ENCODE measurements at regions not wholly inside any gene's neighbourhood (a gene's known extent, or its start where the extent isn't known, plus 50 kb on each side); places are given as distances from the start of the nearest gene placed in this dataset.
A peak's percentile ranks its signal among the peaks of the same experiment; 100 is the strongest.

GRCh38 chr11:115817844-115818468, 313.7 kb upstream of the CADM1 start:
- DNase-seq (ENCODE audit: low spot score), result no peak
- in situ Hi-C loops (cut with HindIII; ENCODE audit: low sequenced_read_pairs), result no loop called here

- DNase-seq (ENCODE audit: low spot score), result no peak
- in situ Hi-C loops (cut with HindIII; ENCODE audit: low sequenced_read_pairs), result no loop called here
These were observed 304.2 kb upstream of the CADM1 start for GRCh38 chr11:115808351-115808940.

GRCh38 chr11:115806056-115806455, 301.8 kb upstream of the CADM1 start:
- peak; percentile 95 for DNase-seq (ENCODE audit: low spot score)
- in situ Hi-C loops (cut with HindIII; ENCODE audit: low sequenced_read_pairs), result no loop called here

GRCh38 chr11:115803073-115803740, 299.0 kb upstream of the CADM1 start:
- DNase-seq (ENCODE audit: low spot score), result no peak
- in situ Hi-C loops (cut with HindIII; ENCODE audit: low sequenced_read_pairs), result no loop called here

GRCh38 chr11:115802641-115803040, 298.4 kb upstream of the CADM1 start:
- in situ Hi-C loops (cut with HindIII; ENCODE audit: low sequenced_read_pairs), result no loop called here
- DNase-seq (ENCODE audit: low spot score), result peak; percentile 85

GRCh38 chr11:115792903-115793302, 288.7 kb upstream of the CADM1 start:
- DNase-seq (ENCODE audit: low spot score), result no peak
- in situ Hi-C loops (cut with HindIII; ENCODE audit: low sequenced_read_pairs), result no loop called here

- in situ Hi-C loops (cut with HindIII; ENCODE audit: low sequenced_read_pairs), result no loop called here
These were observed 283.1 kb upstream of the CADM1 start for GRCh38 chr11:115787302-115787701.

GRCh38 chr11:115784796-115785521, 280.7 kb upstream of the CADM1 start:
- no peak for DNase-seq (ENCODE audit: low spot score)
- in situ Hi-C loops (cut with HindIII; ENCODE audit: low sequenced_read_pairs), result no loop called here

More at GRCh38 chr11:115787302-115787701, 283.1 kb upstream of the CADM1 start:
- DNase-seq (ENCODE audit: low spot score), result no peak

GRCh38 chr11:115780646-115781362, 276.6 kb upstream of the CADM1 start:
- DNase-seq (ENCODE audit: low spot score), result no peak
- in situ Hi-C loops (cut with HindIII; ENCODE audit: low sequenced_read_pairs), result no loop called here

- DNase-seq (ENCODE audit: low spot score), result no peak
- in situ Hi-C loops (cut with HindIII; ENCODE audit: low sequenced_read_pairs), result no loop called here
These were observed 274.9 kb upstream of the CADM1 start for GRCh38 chr11:115778928-115779650.

GRCh38 chr11:115776916-115777315, 272.7 kb upstream of the CADM1 start:
- in situ Hi-C loops (cut with HindIII; ENCODE audit: low sequenced_read_pairs), result no loop called here
- DNase-seq (ENCODE audit: low spot score), result peak; percentile 90

GRCh38 chr11:115775846-115776245, 271.6 kb upstream of the CADM1 start:
- DNase-seq (ENCODE audit: low spot score), result peak; percentile 99
- in situ Hi-C loops (cut with HindIII; ENCODE audit: low sequenced_read_pairs), result no loop called here

- in situ Hi-C loops (cut with HindIII; ENCODE audit: low sequenced_read_pairs), result no loop called here
- DNase-seq (ENCODE audit: low spot score), result no peak
These were observed 270.5 kb upstream of the CADM1 start for GRCh38 chr11:115774756-115775155.

- in situ Hi-C loops (cut with HindIII; ENCODE audit: low sequenced_read_pairs), result no loop called here
- DNase-seq (ENCODE audit: low spot score), result peak; percentile 89
These were observed 265.7 kb upstream of the CADM1 start for GRCh38 chr11:115769891-115770290.

GRCh38 chr11:115767883-115768282, 263.7 kb upstream of the CADM1 start:
- in situ Hi-C loops (cut with HindIII; ENCODE audit: low sequenced_read_pairs), result no loop called here
- DNase-seq (ENCODE audit: low spot score), result no peak

GRCh38 chr11:115767047-115767802, 263.0 kb upstream of the CADM1 start:
- DNase-seq (ENCODE audit: low spot score), result no peak
- in situ Hi-C loops (cut with HindIII; ENCODE audit: low sequenced_read_pairs), result no loop called here

- in situ Hi-C loops (cut with HindIII; ENCODE audit: low sequenced_read_pairs), result no loop called here
- DNase-seq (ENCODE audit: low spot score), result no peak
These were observed 262.3 kb upstream of the CADM1 start for GRCh38 chr11:115766561-115766960.

- in situ Hi-C loops (cut with HindIII; ENCODE audit: low sequenced_read_pairs), result no loop called here
- DNase-seq (ENCODE audit: low spot score), result no peak
These were observed 261.6 kb upstream of the CADM1 start for GRCh38 chr11:115765803-115766239.

All from G401 (cell line).